H1 (cell line): ENCODE measurements at regions not wholly inside any gene's neighbourhood (a gene's known extent, or its start where the extent isn't known, plus 50 kb on each side); places are given as distances from the start of the nearest gene placed in this dataset.
A peak's percentile ranks its signal among the peaks of the same experiment; 100 is the strongest.

Experiments
- CTCF ChIA-PET: fragments of 300-600 bp; sonication (Branson Sonifier 250); formaldehyde crosslinking; loops from one replicate; lab custom pipeline; 2021; ENCODE audit not compliant: partially characterized antibody; lab: Charles Lee
- POLR2A ChIA-PET: fragments of 300-600 bp; sonication (Branson Sonifier 250); formaldehyde crosslinking; loops from one replicate; lab custom pipeline; 2021; ENCODE audit warnings: inconsistent platforms; ENCODE audit not compliant: partially characterized antibody; lab: Charles Lee
- DNase-seq, 2 experiments: peaks; one replicate each; pipeline versions ENCODE4 v3.0.0 to v3.0.0-alpha.2; 2010 to 2022; ENCODE audit warnings: low spot score in 2 of 2, low read depth in 1 of 2, mixed read lengths in 1 of 2
- FAIRE-seq: peaks from 2 replicates; lab custom pipeline; 2011; peaks lifted over from hg19 to GRCh38; lab: Jason Lieb, UNC
- H2AFZ ChIP-seq: 2 replicates; pipeline ENCODE4 v1.8.1; 2012; ENCODE audit warnings: low read length, inconsistent platforms
- H2AK5ac ChIP-seq: 2 replicates; pipeline ENCODE4 v1.6.1; 2013; ENCODE audit warnings: low read depth, low read length
- H2BK120ac ChIP-seq: replicated peaks from 2 replicates; pipeline ENCODE3; 2013; ENCODE audit warnings: low read depth, low read length, inconsistent platforms
- H2BK12ac ChIP-seq: 2 replicates; pipeline ENCODE4 v1.6.1; 2013; ENCODE audit warnings: low read depth, low read length
- H2BK15ac ChIP-seq: 2 replicates; pipeline ENCODE4 v1.6.1; 2013; ENCODE audit warnings: low read length
- H2BK20ac ChIP-seq: 2 replicates; pipeline ENCODE4 v1.6.1; 2013; ENCODE audit warnings: low read length
- H2BK5ac ChIP-seq: 2 replicates; pipeline ENCODE4 v1.6.1; 2013; ENCODE audit warnings: low read depth, low read length
- H3K14ac ChIP-seq: 2 replicates; pipeline ENCODE4 v1.6.1; 2013; ENCODE audit warnings: inconsistent platforms; ENCODE audit not compliant: insufficient read length
- H3K18ac ChIP-seq: 2 replicates; pipeline ENCODE4 v1.6.1; 2013; ENCODE audit warnings: low read length; ENCODE audit errors: extremely low read depth
- H3K23ac ChIP-seq: 2 replicates; pipeline ENCODE4 v1.6.1; 2013; ENCODE audit warnings: inconsistent platforms; ENCODE audit not compliant: insufficient read length
- H3K23me2 ChIP-seq: 2 replicates; pipeline ENCODE4 v1.6.1; 2013; ENCODE audit warnings: low read depth, low read length
- H3K27ac ChIP-seq: 2 replicates; pipeline ENCODE4 v1.6.1; 2011; ENCODE audit warnings: low read depth, low read length, inconsistent platforms
- H3K27me3 ChIP-seq, 4 experiments: replicated peaks in 1 of 4; 1 replicate in 1 of 4; 2 replicates in 3 of 4; pipeline versions ENCODE4 v1.6.1 to v1.8.1; 2011 to 2013; ENCODE audit warnings: low read length in 3 of 4, mild to moderate bottlenecking in 3 of 4, inconsistent platforms in 2 of 4, mixed read lengths in 2 of 4, moderate library complexity in 1 of 4; ENCODE audit not compliant: control insufficient read depth in 3 of 4, insufficient read depth in 3 of 4; ENCODE audit errors: extremely low read depth in 1 of 4
- H3K36me3 ChIP-seq, 4 experiments: 2 replicates each; pipeline versions ENCODE4 v1.6.1 to v1.8.1; 2011 to 2013; ENCODE audit warnings: mild to moderate bottlenecking in 4 of 4, low read length in 3 of 4, moderate library complexity in 2 of 4, control low read depth in 1 of 4, inconsistent platforms in 1 of 4; ENCODE audit not compliant: insufficient read depth in 4 of 4, control insufficient read depth in 2 of 4
- H3K4ac ChIP-seq: replicated peaks from 2 replicates; pipeline ENCODE3; 2013; ENCODE audit warnings: low read length, low read depth, mixed read lengths, inconsistent platforms; ENCODE audit not compliant: insufficient read length
- H3K4me1 ChIP-seq, 4 experiments: replicated peaks in 1 of 4; 1 replicate in 1 of 4; 2 replicates in 3 of 4; pipeline versions ENCODE4 v1.6.1 to v1.8.1; 2011 to 2013; ENCODE audit warnings: low read length in 3 of 4, inconsistent platforms in 2 of 4, mixed read lengths in 1 of 4; ENCODE audit not compliant: insufficient read depth in 4 of 4, control insufficient read depth in 3 of 4
- H3K4me2 ChIP-seq, 2 experiments: 2 replicates each; pipeline versions ENCODE4 v1.6.1 to v1.8.1; 2011 to 2013; ENCODE audit warnings: low read depth in 2 of 2, low read length in 2 of 2, control low read depth in 1 of 2, inconsistent platforms in 1 of 2, mild to moderate bottlenecking in 1 of 2; ENCODE audit not compliant: insufficient read depth in 1 of 2
- H3K4me3 ChIP-seq, 4 experiments: fragments of 200-600, 300-600 bp in 1 of 4; sonication (generic), shearing (Covaris generic), sonication (Bioruptor Twin) in 1 of 4; 2 replicates each; pipeline versions ENCODE4 v1.5.1 to v1.8.1; 2011 to 2016; ENCODE audit warnings: low read length in 4 of 4, low read depth in 3 of 4, control low read depth in 2 of 4, inconsistent platforms in 2 of 4, mild to moderate bottlenecking in 2 of 4, mixed read lengths in 1 of 4, moderate library complexity in 1 of 4; ENCODE audit not compliant: insufficient read depth in 2 of 4; ENCODE audit errors: extremely low read depth in 1 of 4
- H3K56ac ChIP-seq: replicated peaks from 2 replicates; pipeline ENCODE3; 2013; ENCODE audit warnings: low read depth, mild to moderate bottlenecking, mixed read lengths, low read length, inconsistent platforms; ENCODE audit not compliant: insufficient read length
- H3K79me1 ChIP-seq: 2 replicates; pipeline ENCODE4 v1.6.1; 2013; ENCODE audit warnings: low read depth, low read length, control low read depth
- H3K79me2 ChIP-seq, 2 experiments: 2 replicates each; pipeline versions ENCODE4 v1.6.1 to v1.8.1; 2012 to 2013; ENCODE audit warnings: low read length in 2 of 2, mild to moderate bottlenecking in 2 of 2, inconsistent platforms in 1 of 2; ENCODE audit not compliant: insufficient read depth in 2 of 2, control insufficient read depth in 1 of 2
- H3K9ac ChIP-seq, 4 experiments: replicated peaks in 1 of 4; 1 replicate in 1 of 4; 2 replicates in 3 of 4; pipeline versions ENCODE4 v1.6.1 to v1.8.1; 2011 to 2013; ENCODE audit warnings: low read depth in 3 of 4, low read length in 3 of 4, control low read depth in 2 of 4, mild to moderate bottlenecking in 2 of 4, moderate library complexity in 2 of 4, inconsistent platforms in 1 of 4; ENCODE audit errors: extremely low read depth in 1 of 4
- H3K9me3 ChIP-seq, 2 experiments: 2 replicates each; pipeline versions ENCODE4 v1.6.1 to v1.8.1; 2012 to 2013; ENCODE audit warnings: mild to moderate bottlenecking in 2 of 2, moderate library complexity in 2 of 2, control low read depth in 1 of 2, inconsistent platforms in 1 of 2, low read depth in 1 of 2, low read length in 1 of 2, mixed read lengths in 1 of 2; ENCODE audit not compliant: insufficient read depth in 2 of 2
- H4K20me1 ChIP-seq, 2 experiments: replicated peaks in 1 of 2; 2 replicates each; pipeline versions ENCODE3 to v1.8.1; 2011 to 2013; ENCODE audit warnings: inconsistent platforms in 2 of 2, low read length in 2 of 2, mild to moderate bottlenecking in 1 of 2; ENCODE audit not compliant: insufficient read depth in 2 of 2, control insufficient read depth in 1 of 2
- H4K5ac ChIP-seq: 2 replicates; pipeline ENCODE4 v1.6.1; 2013; ENCODE audit warnings: low read length, low read depth, mixed read lengths, inconsistent platforms; ENCODE audit not compliant: insufficient read length
- H4K8ac ChIP-seq: 2 replicates; pipeline ENCODE4 v1.8.0; 2013; ENCODE audit warnings: mild to moderate bottlenecking, moderate library complexity, low read length, inconsistent platforms; ENCODE audit not compliant: insufficient read depth; ENCODE audit errors: extremely low read depth
- H4K91ac ChIP-seq: replicated peaks from 2 replicates; pipeline ENCODE3; 2013; ENCODE audit warnings: low read length, mixed read lengths, inconsistent platforms; ENCODE audit not compliant: insufficient read length
- HDAC2 ChIP-seq, 2 experiments: fragments of 300-600 bp in 1 of 2; sonication (generic) in 1 of 2; IDR thresholded peaks; 2 replicates each; pipeline ENCODE4 v1.6.1; 2011 to 2012; ENCODE audit warnings: low read depth in 2 of 2, low read length in 2 of 2, mild to moderate bottlenecking in 2 of 2, moderate library complexity in 2 of 2, borderline replicate concordance in 1 of 2, inconsistent platforms in 1 of 2
- RAD21 ChIP-seq, 2 experiments: IDR thresholded peaks in 1 of 2; conservative IDR thresholded peaks in 1 of 2; 2 replicates each; pipeline ENCODE4 v1.6.1; 2011; ENCODE audit warnings: low read depth in 2 of 2, low read length in 2 of 2, improper control_type of control experiment in 1 of 2, inconsistent platforms in 1 of 2, mild to moderate bottlenecking in 1 of 2, moderate library complexity in 1 of 2
- WGBS, 2 experiments: shearing (Covaris generic) in 1 of 2; methylation state at CpG; one replicate each; pipeline versions ENCODE4 v1.1.6 to v1.1.7; 2013 to 2015; ENCODE audit warnings: low lambda C conversion rate in 2 of 2, mixed read lengths in 2 of 2, inconsistent platforms in 1 of 2, low coverage in 1 of 2, missing lambda C conversion rate in 1 of 2; ENCODE audit not compliant: insufficient replicate concordance in 2 of 2, insufficient coverage in 1 of 2, insufficient read length in 1 of 2; ENCODE audit errors: extremely low coverage in 1 of 2, missing lambda C conversion rate in 1 of 2; 5-methylcytosine and 5-hydroxymethylcytosine counted together

DNA sequence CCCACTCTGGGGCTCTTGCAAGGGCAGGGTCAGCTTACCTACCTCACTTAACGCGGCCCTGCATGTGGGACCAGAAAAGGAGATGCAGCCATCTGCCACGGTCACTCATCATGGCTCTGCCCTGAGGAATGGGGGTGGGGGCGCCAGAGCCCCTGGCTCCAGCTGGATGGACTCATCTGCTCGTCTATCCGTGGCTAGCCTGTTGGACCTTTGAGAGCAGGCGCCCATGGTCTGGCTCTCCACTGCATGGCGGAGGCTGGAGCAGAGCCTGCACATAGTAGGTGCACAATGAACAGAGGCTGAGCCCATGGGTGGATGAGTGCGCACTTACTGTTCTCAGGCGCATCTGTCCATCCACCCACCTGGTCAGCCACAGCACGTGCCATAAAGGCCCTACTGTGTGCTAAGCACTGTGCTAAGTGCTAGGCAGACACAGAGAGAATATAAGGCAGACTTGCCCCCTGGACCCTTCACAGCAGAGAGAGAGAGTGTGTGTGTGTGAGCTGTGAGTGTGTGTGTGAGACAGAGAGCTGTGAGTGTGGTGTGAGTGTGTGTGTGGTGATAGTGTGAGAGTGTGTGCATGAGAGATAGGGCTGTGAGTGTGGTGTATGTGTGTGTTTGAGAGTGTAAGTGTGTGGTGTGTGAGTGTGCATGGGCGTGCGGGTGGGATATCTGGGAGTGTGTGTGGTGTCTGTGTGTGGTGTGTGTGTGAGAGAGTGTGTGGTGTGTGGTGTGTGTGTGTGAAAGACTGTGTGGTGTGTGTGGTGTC is 151.3 kb downstream of the TFCP2L1 start:
- Histone ChIP-seq H3K9me3 (no peaks in the 10 kb centered on the region; a peak in 1 of 4 replicates), H2BK20ac (peak overlapping the region; percentile 4; the same call in 1 of the 2 replicates), H3K4me2 (peak overlapping the region in 1 of 2 experiments; percentile 53; a peak in 1 of 4 replicates), H3K18ac (peak overlapping the region; percentile 54; the same call in 1 of the 2 replicates), H2BK120ac (no peak overlapping the region), H3K27me3 (peaks cover 0 to 6% (median 2%) of the 10 kb centered on the region in 4 experiments; a peak in 2 of 7 replicates), H3K56ac (peak overlapping the region; percentile 99), H2AK5ac (peak overlapping the region; percentile 79), H2AFZ (no peak overlapping the region), H3K79me2 (no peaks in the 10 kb centered on the region), H2BK5ac (peak overlapping the region; percentile 36; the same call in 1 of the 2 replicates), H3K23ac (no peak overlapping the region), H3K4ac (peak overlapping the region; percentile 27), H3K14ac (no peak overlapping the region), H3K9ac (peak overlapping the region in 1 of 4 experiments; percentile 56; a peak in 2 of 7 replicates), H3K79me1 (no peaks in the 10 kb centered on the region), H2BK12ac (peak overlapping the region; percentile 75; the same call in 1 of the 2 replicates), H4K5ac (no peak overlapping the region), H4K8ac (peak overlapping the region; percentile 41; the same call in 1 of the 2 replicates), H3K36me3 (no peaks in the 10 kb centered on the region), H3K23me2 (peaks cover 7% of the 10 kb centered on the region; the same call in 1 of the 2 replicates), H3K27ac (no peak overlapping the region), H2BK15ac (peak overlapping the region; percentile 84; the same call in 1 of the 2 replicates), H4K91ac (peak overlapping the region; percentile 86), H3K4me1 (peaks cover 3 to 22% (median 13%) of the 10 kb centered on the region in 4 experiments), H3K4me3 (no peak overlapping the region), H4K20me1 (peaks cover 0 to 11% of the 10 kb centered on the region in 2 experiments)
- POLR2A ChIA-PET = interaction anchor here (0.6 kb wide), 1 partner anchor 18 kb away, joined by 4 read pairs; no protein-coding TSS in a partner anchor
- TF ChIP-seq RAD21 (IDR thresholded peaks at IDR 0.05 in 1 of 2, conservative IDR thresholded peaks at IDR 0.05 in 1 of 2; ENCODE audit: low read depth in 2 of 2, low read length in 2 of 2) (0 out of 4 replicates have a peak, but pooled peaks of 1 of the 2 experiments have one; percentile 3), HDAC2 (IDR thresholded peaks at IDR 0.05; ENCODE audit: borderline replicate concordance in 1 of 2, low read depth in 2 of 2, low read length in 2 of 2) (no peak)
- WGBS, 2 experiments = 93% methylated on average over 13 of the region's 13 CpGs; no CpG with 5 or more reads in 1 of the 2 experiments
- FAIRE-seq = no peak
- CTCF ChIA-PET = interaction anchor here (0.8 to 12.2 kb wide), 10 partner anchors 8 to 222 kb away, joined by 3 to 208 read pairs (median 4); no protein-coding TSS in a partner anchor
- DNase-seq = no peak
